Tibial nerve (tissue), 4 donors: ENCODE measurements at regions not wholly inside any gene's neighbourhood (a gene's known extent, or its start where the extent isn't known, plus 50 kb on each side); places are given as distances from the start of the nearest gene placed in this dataset.

Experiments used
- DNase-seq, 2 donors: peaks; one replicate each; pipeline ENCODE4 v3.0.0-alpha.2; 2019; ENCODE audit warnings: low spot score in 2 of 2
- H3K27ac ChIP-seq, 4 donors: fragments of 200-600 bp; sonication (generic) in 3 of 4; one replicate each; pipeline ENCODE4 v1.5.1; 2017 to 2019; ENCODE audit warnings: mild to moderate bottlenecking in 1 of 4
- H3K27me3 ChIP-seq, 2 donors: fragments of 200-600 bp; sonication (generic) in 1 of 2; one replicate each; pipeline versions ENCODE4 v1.5.1 to v1.6.0; 2017 to 2019
- H3K36me3 ChIP-seq, 3 donors: fragments of 200-600 bp; sonication (generic); one replicate each; pipeline ENCODE4 v1.5.1; 2018 to 2019
- H3K4me1 ChIP-seq, 4 donors: fragments of 200-600 bp; sonication (generic) in 3 of 4; one replicate each; pipeline ENCODE4 v1.5.1; 2017 to 2019
- H3K4me3 ChIP-seq, 4 donors: fragments of 200-600 bp; sonication (generic) in 3 of 4; one replicate each; pipeline ENCODE4 v1.5.1; 2017 to 2019; ENCODE audit warnings: mild to moderate bottlenecking in 1 of 4, moderate library complexity in 1 of 4
- H3K9me3 ChIP-seq, 4 donors: fragments of 200-600 bp; sonication (generic) in 3 of 4; one replicate each; pipeline ENCODE4 v1.5.1; 2017 to 2019
- EP300 ChIP-seq, 2 donors: sonication (generic); formaldehyde crosslinking; IDR thresholded peaks; one replicate each; pipeline ENCODE4 v1.6.1; 2017; ENCODE audit warnings: antibody characterized with exemption in 2 of 2, mild to moderate bottlenecking in 1 of 2
- POLR2A ChIP-seq, 2 donors: fragments of 450-650 bp; IDR thresholded peaks; one replicate each; pipeline ENCODE4 v1.6.1; 2017; ENCODE audit warnings: antibody characterized with exemption in 2 of 2, mild to moderate bottlenecking in 2 of 2, moderate library complexity in 2 of 2
- whole genome bisulfite sequencing, 2 donors: methylation state at CpG; one replicate each; pipeline ENCODE4 v1.1.5; 2018; 5-methylcytosine and 5-hydroxymethylcytosine counted together
- TF ChIP-seq, protein P1 (sequence below), 5 experiments: fragments of 200-600 bp in 3 of 5; fragments of 450-650 bp in 2 of 5; sonication (generic) in 3 of 5; IDR thresholded peaks; one replicate each; pipeline ENCODE4 v1.5.1; 2016 to 2019; ENCODE audit warnings: antibody characterized with exemption in 5 of 5, mild to moderate bottlenecking in 3 of 5, moderate library complexity in 2 of 5

DNA sequence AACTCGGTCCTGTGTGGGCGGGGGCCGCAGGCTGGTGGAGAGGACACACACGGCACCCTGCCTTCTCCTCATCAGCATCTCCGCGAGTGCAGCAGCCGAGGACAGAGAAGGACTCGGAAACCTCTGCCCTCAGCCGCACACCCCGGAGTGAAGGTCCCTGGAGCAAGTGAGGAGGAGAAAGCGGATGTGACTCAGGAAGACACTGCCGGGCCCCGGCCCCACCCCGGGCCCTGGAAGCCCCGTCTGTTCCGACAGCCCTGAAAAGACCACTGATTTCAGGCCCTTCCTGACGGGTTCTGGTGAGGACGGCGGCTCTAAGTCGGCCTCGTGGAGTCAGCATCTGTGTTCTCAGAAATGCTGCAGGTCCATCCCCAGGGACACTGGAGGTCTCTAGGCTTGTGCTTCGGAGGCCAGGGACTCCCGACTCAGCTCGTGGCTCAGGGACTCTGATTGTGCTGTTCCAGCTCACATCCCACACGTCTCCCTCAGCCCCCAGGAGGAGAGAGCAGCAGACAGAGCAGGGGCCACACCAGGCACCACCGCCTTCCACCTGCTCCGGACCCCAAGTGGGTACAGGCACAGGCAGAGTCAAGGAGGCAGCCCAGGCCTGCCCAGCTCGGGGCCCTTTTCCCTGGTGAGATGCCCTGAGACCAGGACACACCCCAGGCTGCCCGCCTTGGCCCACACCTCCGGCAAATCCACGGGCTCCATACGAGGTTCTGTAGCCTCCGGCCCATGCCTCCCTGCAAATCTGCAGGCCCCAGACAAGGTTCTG, 134.5 kb upstream of the NKX1-1 start:
- no peaks in the 10 kb centered on the region for H3K36me3 ChIP-seq
- H3K9me3 ChIP-seq = no peaks in the 10 kb centered on the region
- H3K4me3 ChIP-seq = no peak overlapping the region
- no peaks in the 10 kb centered on the region for H3K4me1 ChIP-seq
- peaks cover 0 to 32% of the 10 kb centered on the region in 2 donors for H3K27me3 ChIP-seq
- TF ChIP-seq EP300 (IDR thresholded peaks at IDR 0.05) (no peak), POLR2A (IDR thresholded peaks at IDR 0.05) (no peak)
- TF ChIP-seq, protein P1, sequence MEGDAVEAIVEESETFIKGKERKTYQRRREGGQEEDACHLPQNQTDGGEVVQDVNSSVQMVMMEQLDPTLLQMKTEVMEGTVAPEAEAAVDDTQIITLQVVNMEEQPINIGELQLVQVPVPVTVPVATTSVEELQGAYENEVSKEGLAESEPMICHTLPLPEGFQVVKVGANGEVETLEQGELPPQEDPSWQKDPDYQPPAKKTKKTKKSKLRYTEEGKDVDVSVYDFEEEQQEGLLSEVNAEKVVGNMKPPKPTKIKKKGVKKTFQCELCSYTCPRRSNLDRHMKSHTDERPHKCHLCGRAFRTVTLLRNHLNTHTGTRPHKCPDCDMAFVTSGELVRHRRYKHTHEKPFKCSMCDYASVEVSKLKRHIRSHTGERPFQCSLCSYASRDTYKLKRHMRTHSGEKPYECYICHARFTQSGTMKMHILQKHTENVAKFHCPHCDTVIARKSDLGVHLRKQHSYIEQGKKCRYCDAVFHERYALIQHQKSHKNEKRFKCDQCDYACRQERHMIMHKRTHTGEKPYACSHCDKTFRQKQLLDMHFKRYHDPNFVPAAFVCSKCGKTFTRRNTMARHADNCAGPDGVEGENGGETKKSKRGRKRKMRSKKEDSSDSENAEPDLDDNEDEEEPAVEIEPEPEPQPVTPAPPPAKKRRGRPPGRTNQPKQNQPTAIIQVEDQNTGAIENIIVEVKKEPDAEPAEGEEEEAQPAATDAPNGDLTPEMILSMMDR (IDR thresholded peaks at IDR 0.05) = no peak
- DNase-seq = no peak
- 64 to 66% methylated on average over 30 to 32 of the region's 33 CpGs for WGBS, 2 donors
- H3K27ac ChIP-seq = no peak overlapping the region

DNA sequence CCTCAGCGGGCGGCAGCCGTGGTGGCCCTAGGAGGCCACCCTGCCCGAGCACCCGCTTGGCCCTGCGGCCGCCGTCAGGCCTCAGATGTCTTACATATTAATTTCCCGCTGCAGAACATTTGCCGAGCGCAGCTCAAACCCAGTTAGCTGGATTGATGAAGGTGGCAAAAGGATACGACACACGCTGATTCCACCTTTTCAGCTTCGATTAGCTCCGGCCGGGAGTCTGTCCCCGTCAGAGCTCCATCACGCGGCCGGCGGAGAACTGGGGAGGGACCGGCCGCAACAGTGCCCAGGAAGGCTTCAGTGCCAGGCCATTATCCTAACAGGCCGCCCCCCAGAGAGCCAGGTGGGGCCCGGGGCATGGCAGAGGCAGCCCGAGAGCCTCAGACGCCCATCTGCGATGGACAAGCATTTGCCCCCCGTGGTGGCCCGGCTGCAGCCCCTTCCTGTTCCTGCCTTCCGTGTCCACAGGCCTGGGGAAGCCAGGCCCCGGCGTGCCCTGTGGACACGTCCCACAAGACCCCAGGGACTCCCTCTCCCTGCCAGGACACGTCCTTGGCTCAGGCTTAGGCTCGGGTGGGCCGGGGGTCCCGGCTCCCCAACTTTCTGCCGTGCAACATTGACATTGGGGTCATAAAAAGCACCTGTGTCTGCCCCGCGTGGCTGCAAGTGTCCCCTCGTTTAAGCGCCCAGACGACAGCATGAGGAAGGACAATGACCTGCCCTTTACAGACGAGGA, 133.8 kb upstream of the NKX1-1 start:
- TF ChIP-seq EP300 (IDR thresholded peaks at IDR 0.05) = no peak
- TF ChIP-seq, protein P1 (IDR thresholded peaks at IDR 0.05) = no peak
- no peak for TF ChIP-seq POLR2A (IDR thresholded peaks at IDR 0.05)
- H3K27me3 ChIP-seq = peaks cover 0 to 32% of the 10 kb centered on the region in 2 donors
- no peak for DNase-seq
- H3K9me3 ChIP-seq = no peaks in the 10 kb centered on the region
- H3K36me3 ChIP-seq = no peaks in the 10 kb centered on the region
- no peak overlapping the region for H3K27ac ChIP-seq
- no peak overlapping the region for H3K4me3 ChIP-seq
- WGBS, 2 donors = 75 to 79% methylated on average over 30 to 33 of the region's 45 CpGs
- no peaks in the 10 kb centered on the region for H3K4me1 ChIP-seq

DNA sequence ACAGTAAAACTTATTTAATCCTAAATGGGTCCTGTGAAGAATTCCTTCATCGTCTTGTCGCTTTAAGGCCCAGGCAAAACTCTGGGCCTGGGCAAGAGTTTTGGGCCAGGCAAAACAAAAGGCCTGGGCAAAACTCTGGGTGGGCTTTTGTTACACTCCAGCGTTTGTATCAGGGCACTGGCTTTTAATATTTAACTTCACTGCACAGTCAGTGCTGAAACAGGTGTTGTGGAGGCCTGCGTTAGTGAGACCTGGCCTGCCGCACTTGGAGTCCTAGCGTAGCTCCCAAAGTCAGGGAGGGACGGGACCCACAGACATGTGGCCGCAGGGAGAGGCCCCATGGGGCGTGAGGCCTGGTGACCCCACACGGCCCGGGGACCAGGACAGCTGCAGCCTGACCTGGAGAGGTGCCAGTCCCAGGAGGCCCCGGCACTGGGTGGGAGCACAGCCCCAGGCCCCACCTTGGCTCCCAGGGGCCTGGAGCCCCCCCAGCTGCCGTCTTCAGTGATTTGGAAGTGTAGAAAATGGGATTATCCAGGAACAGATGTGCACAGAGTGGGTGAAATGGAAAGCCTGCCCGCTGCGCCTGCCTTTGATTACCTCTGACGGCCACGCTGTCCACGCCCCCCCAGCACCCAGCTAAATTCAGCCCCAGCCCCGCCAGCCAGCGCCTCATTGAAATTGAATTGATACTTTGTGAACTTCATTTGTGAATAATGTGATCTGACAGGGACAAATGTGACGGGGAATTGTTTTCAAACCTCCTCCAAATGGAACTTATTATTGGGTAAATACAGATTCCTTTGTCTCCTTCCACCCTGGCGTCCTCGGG, 132.9 kb upstream of the NKX1-1 start:
- H3K4me1 ChIP-seq = no peaks in the 10 kb centered on the region
- TF ChIP-seq EP300 (IDR thresholded peaks at IDR 0.05) = no peak
- TF ChIP-seq POLR2A (IDR thresholded peaks at IDR 0.05) = no peak
- TF ChIP-seq, protein P1 (IDR thresholded peaks at IDR 0.05) = no peak
- H3K27ac ChIP-seq = no peak overlapping the region
- 67 to 73% methylated on average over 19 to 23 of the region's 23 CpGs for WGBS, 2 donors
- no peaks in the 10 kb centered on the region for H3K9me3 ChIP-seq
- no peak for DNase-seq
- no peaks in the 10 kb centered on the region for H3K36me3 ChIP-seq
- H3K4me3 ChIP-seq = no peak overlapping the region
- H3K27me3 ChIP-seq = peaks cover 0 to 40% of the 10 kb centered on the region in 2 donors

DNA sequence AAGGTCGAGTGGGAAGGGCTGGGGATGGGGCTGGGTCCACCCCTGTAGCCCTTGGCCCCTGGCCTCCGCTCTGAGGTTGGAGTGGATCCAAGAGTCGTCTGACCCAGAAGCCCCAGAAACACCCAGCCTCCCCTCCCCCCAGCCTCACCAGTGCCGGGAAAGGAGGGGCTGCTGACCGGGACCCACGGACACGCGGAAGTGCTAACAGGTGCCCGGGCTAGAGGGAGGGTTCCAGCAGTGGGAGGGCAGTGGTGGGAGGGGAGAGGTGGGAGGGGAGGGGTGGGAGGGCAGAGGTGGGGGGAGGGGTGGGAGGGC, 131.8 kb upstream of the NKX1-1 start:
- no peak overlapping the region for H3K4me3 ChIP-seq
- H3K27ac ChIP-seq = no peak overlapping the region
- TF ChIP-seq, protein P1 (IDR thresholded peaks at IDR 0.05) = no peak
- TF ChIP-seq POLR2A (IDR thresholded peaks at IDR 0.05) (no peak), EP300 (IDR thresholded peaks at IDR 0.05) (no peak)
- 48% methylated on average over 9 of the region's 9 CpGs; no CpG with 5 or more reads in 1 of the 2 donors for WGBS, 2 donors
- H3K4me1 ChIP-seq = peaks cover 0 to 7% (median 0%) of the 10 kb centered on the region in 4 donors
- no peaks in the 10 kb centered on the region for H3K9me3 ChIP-seq
- H3K27me3 ChIP-seq = peaks cover 0 to 51% of the 10 kb centered on the region in 2 donors
- no peak for DNase-seq
- H3K36me3 ChIP-seq = no peaks in the 10 kb centered on the region
